WTC11 (cell line): ENCODE measurements at regions not wholly inside any gene's neighbourhood (a gene's known extent, or its start where the extent isn't known, plus 50 kb on each side); places are given as distances from the start of the nearest gene placed in this dataset.

Experiments used
- ATAC-seq: fragments of 200-7000 bp; cut with Tn5 transposase; 2 replicates; pipeline ENCODE4 v1.10.0; 2021; ENCODE audit warnings: mild to moderate bottlenecking, moderate library complexity
- CTCF ChIA-PET: fragments of 300-600 bp; sonication (Branson Sonifier 250); formaldehyde crosslinking; loops from one replicate; lab custom pipeline; 2021; ENCODE audit warnings: antibody characterized with exemption; lab: Charles Lee
- POLR2A ChIA-PET: fragments of 350-600 bp; sonication (Branson Sonifier 250); formaldehyde crosslinking; loops from one replicate; lab custom pipeline; 2021; ENCODE audit warnings: antibody characterized with exemption; lab: Charles Lee
- DNase-seq: peaks from one replicate; pipeline ENCODE4 v3.0.0; 2021; ENCODE audit warnings: low spot score
- H3K27ac Mint-ChIP-seq: 2 replicates; pipeline ENCODE4 v1.8.0; 2021; ENCODE audit warnings: mixed read lengths
- H3K27me3 Mint-ChIP-seq: 2 replicates; pipeline ENCODE4 v1.8.0; 2021; ENCODE audit warnings: low read depth, mild to moderate bottlenecking, moderate library complexity, mixed read lengths
- H3K36me3 Mint-ChIP-seq: 2 replicates; pipeline ENCODE4 v1.8.0; 2021; ENCODE audit warnings: mixed read lengths
- H3K4me1 Mint-ChIP-seq: 2 replicates; pipeline ENCODE4 v1.8.0; 2022; ENCODE audit warnings: mixed read lengths
- H3K4me3 Mint-ChIP-seq: 2 replicates; pipeline ENCODE4 v1.8.0; 2021; ENCODE audit warnings: mild to moderate bottlenecking, moderate library complexity, mixed read lengths
- H3K9me3 Mint-ChIP-seq: 2 replicates; pipeline ENCODE4 v1.8.0; 2021; ENCODE audit warnings: mixed read lengths
- CREB1 ChIP-seq: sonication (generic); formaldehyde crosslinking; IDR thresholded peaks from 2 replicates; pipeline ENCODE4 v1.8.0; 2023; ENCODE audit warnings: mild to moderate bottlenecking, missing genetic modification reagents
- ESRRA ChIP-seq: sonication (generic); formaldehyde crosslinking; IDR thresholded peaks from 2 replicates; pipeline ENCODE4 v1.8.1; 2022; ENCODE audit warnings: mild to moderate bottlenecking, missing genetic modification reagents, borderline replicate concordance
- FOXP4 ChIP-seq: sonication (generic); formaldehyde crosslinking; IDR thresholded peaks from 2 replicates; pipeline ENCODE4 v1.8.0; 2022; ENCODE audit warnings: mild to moderate bottlenecking, missing genetic modification reagents
- GRHL2 ChIP-seq: fragments of 250-450 bp; sonication (Bioruptor Pico); IDR thresholded peaks from 2 replicates; pipeline ENCODE4 v1.8.0; 2022; ENCODE audit warnings: mild to moderate bottlenecking, moderate library complexity; ENCODE audit not compliant: insufficient replicate concordance, severe bottlenecking
- GTF2I ChIP-seq: fragments of 250-450 bp; sonication (Bioruptor Pico); conservative IDR thresholded peaks from 2 replicates; pipeline ENCODE4 v1.4.0; 2021; ENCODE audit warnings: mild to moderate bottlenecking
- HMGA2 ChIP-seq: fragments of 250-450 bp; sonication (Bioruptor Pico); IDR thresholded peaks from 2 replicates; pipeline ENCODE4 v1.4.0; 2021; ENCODE audit warnings: mild to moderate bottlenecking, moderate library complexity
- JUN ChIP-seq: sonication (generic); formaldehyde crosslinking; IDR thresholded peaks from 2 replicates; pipeline ENCODE4 v1.8.0; 2023; ENCODE audit warnings: mild to moderate bottlenecking, missing genetic modification reagents
- NFATC4 ChIP-seq: fragments of 250-450 bp; sonication (Bioruptor Pico); IDR thresholded peaks from 2 replicates; pipeline ENCODE4 v1.9.0; 2021; ENCODE audit warnings: mild to moderate bottlenecking
- NR2C2 ChIP-seq: sonication (generic); formaldehyde crosslinking; IDR thresholded peaks from 2 replicates; pipeline ENCODE4 v1.8.0; 2022; ENCODE audit warnings: mild to moderate bottlenecking, missing genetic modification reagents
- PREB ChIP-seq: sonication (generic); formaldehyde crosslinking; IDR thresholded peaks from 2 replicates; pipeline ENCODE4 v1.8.1; 2022; ENCODE audit warnings: mild to moderate bottlenecking, missing genetic modification reagents, moderate library complexity, borderline replicate concordance
- ZBTB43 ChIP-seq: sonication (generic); formaldehyde crosslinking; IDR thresholded peaks from 2 replicates; pipeline ENCODE4 v1.8.1; 2023; ENCODE audit warnings: mild to moderate bottlenecking, missing genetic modification reagents
- ZMAT4 ChIP-seq: fragments of 250-450 bp; sonication (Bioruptor Pico); IDR thresholded peaks from 2 replicates; pipeline ENCODE4 v1.9.0; 2021; ENCODE audit warnings: mild to moderate bottlenecking
- ZNF263 ChIP-seq: sonication (generic); formaldehyde crosslinking; IDR thresholded peaks from 2 replicates; pipeline ENCODE4 v1.8.1; 2022; ENCODE audit warnings: low read depth, mild to moderate bottlenecking, moderate library complexity, missing genetic modification reagents
- ZNF671 ChIP-seq: fragments of 250-450 bp; sonication (Bioruptor Pico); IDR thresholded peaks from 2 replicates; pipeline ENCODE4 v1.8.0; 2021; ENCODE audit warnings: mild to moderate bottlenecking
- TF ChIP-seq, protein P1 (sequence below): sonication (generic); formaldehyde crosslinking; IDR thresholded peaks from 2 replicates; pipeline ENCODE4 v1.8.1; 2022; ENCODE audit warnings: low read depth, mild to moderate bottlenecking, moderate library complexity, missing genetic modification reagents, borderline replicate concordance
- TF ChIP-seq, protein P2 (sequence below): sonication (generic); formaldehyde crosslinking; IDR thresholded peaks from 2 replicates; pipeline ENCODE4 v1.8.1; 2022; ENCODE audit warnings: low read depth, missing genetic modification reagents, borderline replicate concordance
- TF ChIP-seq, protein P3 (sequence below): sonication (generic); formaldehyde crosslinking; IDR thresholded peaks from 2 replicates; pipeline ENCODE4 v1.8.1; 2023; ENCODE audit warnings: mild to moderate bottlenecking, moderate library complexity, missing genetic modification reagents

- TF ChIP-seq ZBTB43 (CRISPR knock-in tag) (no peak), GRHL2 (CRISPR knock-in tag) (no peak), PREB (no peak), HMGA2 (CRISPR knock-in tag) (no peak), GTF2I (CRISPR knock-in tag) (no peak)
- TF ChIP-seq, protein P1, sequence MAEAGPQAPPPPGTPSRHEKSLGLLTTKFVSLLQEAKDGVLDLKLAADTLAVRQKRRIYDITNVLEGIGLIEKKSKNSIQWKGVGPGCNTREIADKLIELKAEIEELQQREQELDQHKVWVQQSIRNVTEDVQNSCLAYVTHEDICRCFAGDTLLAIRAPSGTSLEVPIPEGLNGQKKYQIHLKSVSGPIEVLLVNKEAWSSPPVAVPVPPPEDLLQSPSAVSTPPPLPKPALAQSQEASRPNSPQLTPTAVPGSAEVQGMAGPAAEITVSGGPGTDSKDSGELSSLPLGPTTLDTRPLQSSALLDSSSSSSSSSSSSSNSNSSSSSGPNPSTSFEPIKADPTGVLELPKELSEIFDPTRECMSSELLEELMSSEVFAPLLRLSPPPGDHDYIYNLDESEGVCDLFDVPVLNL: no peak
Measured at GRCh38 chr4:67037504-67038227, 507.6 kb downstream of the CENPC start (continued).

DNA sequence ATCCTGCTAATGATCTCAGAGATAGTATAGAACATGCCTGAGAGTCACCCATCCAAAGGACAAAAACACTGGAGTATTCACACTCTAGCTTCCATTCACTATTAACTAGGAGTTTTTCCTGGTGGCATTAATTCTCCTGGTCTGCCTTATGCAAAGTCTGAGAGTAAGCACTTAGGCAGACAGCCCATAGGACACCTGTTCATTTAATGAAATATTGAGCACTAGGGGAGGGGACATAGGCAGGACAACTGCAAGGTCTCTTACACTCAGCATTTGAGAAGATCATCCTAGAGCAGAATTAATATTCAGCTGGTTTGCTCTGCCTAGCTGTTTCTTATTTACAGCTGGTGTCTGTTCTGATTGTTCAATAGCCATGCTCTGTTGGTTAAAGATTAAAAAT, 508.5 kb downstream of the CENPC start:
- ATAC-seq (no peak), DNase-seq (no peak)
- Mint-ChIP-seq H3K9me3 (peaks cover 9% of the 10 kb centered on the region), H3K36me3 (no peaks in the 10 kb centered on the region), H3K27ac (no peak overlapping the region), H3K27me3 (no peaks in the 10 kb centered on the region), H3K4me3 (no peak overlapping the region), H3K4me1 (no peaks in the 10 kb centered on the region)
- TF ChIP-seq, protein P2, sequence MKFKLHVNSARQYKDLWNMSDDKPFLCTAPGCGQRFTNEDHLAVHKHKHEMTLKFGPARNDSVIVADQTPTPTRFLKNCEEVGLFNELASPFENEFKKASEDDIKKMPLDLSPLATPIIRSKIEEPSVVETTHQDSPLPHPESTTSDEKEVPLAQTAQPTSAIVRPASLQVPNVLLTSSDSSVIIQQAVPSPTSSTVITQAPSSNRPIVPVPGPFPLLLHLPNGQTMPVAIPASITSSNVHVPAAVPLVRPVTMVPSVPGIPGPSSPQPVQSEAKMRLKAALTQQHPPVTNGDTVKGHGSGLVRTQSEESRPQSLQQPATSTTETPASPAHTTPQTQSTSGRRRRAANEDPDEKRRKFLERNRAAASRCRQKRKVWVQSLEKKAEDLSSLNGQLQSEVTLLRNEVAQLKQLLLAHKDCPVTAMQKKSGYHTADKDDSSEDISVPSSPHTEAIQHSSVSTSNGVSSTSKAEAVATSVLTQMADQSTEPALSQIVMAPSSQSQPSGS: no peak
- no peak for TF ChIP-seq ESRRA
- POLR2A ChIA-PET: no interaction called here
- CTCF ChIA-PET: no interaction called here

- TF ChIP-seq FOXP4: no peak
- TF ChIP-seq ZNF671 (CRISPR knock-in tag): no peak
- TF ChIP-seq JUN (CRISPR knock-in tag): no peak
- TF ChIP-seq NFATC4 (CRISPR knock-in tag): no peak
- TF ChIP-seq, all 79 proteins: peak for 0
- Mint-ChIP-seq H3K27me3 (no peaks in the 10 kb centered on the region), H3K27ac (no peak overlapping the region), H3K36me3 (no peaks in the 10 kb centered on the region), H3K4me3 (no peak overlapping the region), H3K9me3 (peaks cover 9% of the 10 kb centered on the region), H3K4me1 (no peaks in the 10 kb centered on the region)
- ChIA-PET CTCF (no interaction called here), POLR2A (no interaction called here)
- no peak for ATAC-seq
- no peak for DNase-seq
Measured at GRCh38 chr4:67035986-67036385, 509.3 kb downstream of the CENPC start.

- no peak for DNase-seq
- H3K4me1 Mint-ChIP-seq: no peaks in the 10 kb centered on the region
- no peak for ATAC-seq
- H3K36me3 Mint-ChIP-seq: no peaks in the 10 kb centered on the region
- POLR2A ChIA-PET: no interaction called here
- CTCF ChIA-PET: no interaction called here
- no peaks in the 10 kb centered on the region for H3K27me3 Mint-ChIP-seq
- H3K4me3 Mint-ChIP-seq: no peak overlapping the region
- H3K9me3 Mint-ChIP-seq: peaks cover 8% of the 10 kb centered on the region
- H3K27ac Mint-ChIP-seq: no peak overlapping the region
- TF ChIP-seq CREB1 (CRISPR knock-in tag) (no peak), ZNF263 (CRISPR knock-in tag) (no peak), PREB (no peak), NR2C2 (CRISPR knock-in tag) (no peak), FOXP4 (no peak), ZMAT4 (CRISPR knock-in tag) (no peak)
- TF ChIP-seq, protein P3, sequence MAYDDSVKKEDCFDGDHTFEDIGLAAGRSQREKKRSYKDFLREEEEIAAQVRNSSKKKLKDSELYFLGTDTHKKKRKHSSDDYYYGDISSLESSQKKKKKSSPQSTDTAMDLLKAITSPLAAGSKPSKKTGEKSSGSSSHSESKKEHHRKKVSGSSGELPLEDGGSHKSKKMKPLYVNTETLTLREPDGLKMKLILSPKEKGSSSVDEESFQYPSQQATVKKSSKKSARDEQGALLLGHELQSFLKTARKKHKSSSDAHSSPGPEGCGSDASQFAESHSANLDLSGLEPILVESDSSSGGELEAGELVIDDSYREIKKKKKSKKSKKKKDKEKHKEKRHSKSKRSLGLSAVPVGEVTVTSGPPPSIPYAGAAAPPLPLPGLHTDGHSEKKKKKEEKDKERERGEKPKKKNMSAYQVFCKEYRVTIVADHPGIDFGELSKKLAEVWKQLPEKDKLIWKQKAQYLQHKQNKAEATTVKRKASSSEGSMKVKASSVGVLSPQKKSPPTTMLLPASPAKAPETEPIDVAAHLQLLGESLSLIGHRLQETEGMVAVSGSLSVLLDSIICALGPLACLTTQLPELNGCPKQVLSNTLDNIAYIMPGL (CRISPR knock-in tag): no peak
Measured at GRCh38 chr4:67035501-67035900, 509.8 kb downstream of the CENPC start.
